ENCODE measurements at regions not wholly inside any gene's neighbourhood (a gene's known extent, or its start where the extent isn't known, plus 50 kb on each side); places are given as distances from the start of the nearest gene placed in this dataset.

GRCh38 chr13:78777396-78777795 lies 118.4 kb upstream of the OBI1 start:
- no peak for DNase-seq

- DNase-seq = no peak
Measured at GRCh38 chr13:78772933-78773332, 114.0 kb upstream of the OBI1 start.

GRCh38 chr13:78770601-78771000 lies 111.6 kb upstream of the OBI1 start:
- no peak for DNase-seq

GRCh38 chr13:78768950-78769349 lies 110.0 kb upstream of the OBI1 start:
- no peak for DNase-seq

- DNase-seq = no peak
Measured at GRCh38 chr13:78764665-78765064, 105.7 kb upstream of the OBI1 start.

GRCh38 chr13:78762825-78763224 lies 103.9 kb upstream of the OBI1 start:
- DNase-seq = no peak

GRCh38 chr13:78759704-78760103 lies 100.7 kb upstream of the OBI1 start:
- DNase-seq = no peak

- DNase-seq = no peak
Measured at GRCh38 chr13:78758549-78758948, 99.6 kb upstream of the OBI1 start.

- DNase-seq = no peak
Measured at GRCh38 chr13:78753435-78753834, 94.5 kb upstream of the OBI1 start.

- DNase-seq = no peak
Measured at GRCh38 chr13:78750735-78751134, 91.8 kb upstream of the OBI1 start.

- no peak for DNase-seq
Measured at GRCh38 chr13:78743973-78744372, 85.0 kb upstream of the OBI1 start.

- DNase-seq = no peak
Measured at GRCh38 chr13:78742659-78743058, 83.7 kb upstream of the OBI1 start.

GRCh38 chr13:78736142-78736541 lies 77.2 kb upstream of the OBI1 start:
- DNase-seq = no peak

GRCh38 chr13:78732445-78733017 lies 73.6 kb upstream of the OBI1 start:
- no peak for DNase-seq

GRCh38 chr13:78722700-78723099 lies 63.7 kb upstream of the OBI1 start:
- no peak for DNase-seq

- DNase-seq = no peak
Measured at GRCh38 chr13:78719367-78719766, 60.4 kb upstream of the OBI1 start.

GRCh38 chr13:78714717-78715116 lies 55.8 kb upstream of the OBI1 start:
- DNase-seq = no peak

GRCh38 chr13:78712831-78713230 lies 53.9 kb upstream of the OBI1 start:
- no peak for DNase-seq

- no peak for DNase-seq
Measured at GRCh38 chr13:78709028-78709427, 50.1 kb upstream of the OBI1 start.
